ENCODE measurements at regions not wholly inside any gene's neighbourhood (a gene's known extent, or its start where the extent isn't known, plus 50 kb on each side); places are given as distances from the start of the nearest gene placed in this dataset.

DNA sequence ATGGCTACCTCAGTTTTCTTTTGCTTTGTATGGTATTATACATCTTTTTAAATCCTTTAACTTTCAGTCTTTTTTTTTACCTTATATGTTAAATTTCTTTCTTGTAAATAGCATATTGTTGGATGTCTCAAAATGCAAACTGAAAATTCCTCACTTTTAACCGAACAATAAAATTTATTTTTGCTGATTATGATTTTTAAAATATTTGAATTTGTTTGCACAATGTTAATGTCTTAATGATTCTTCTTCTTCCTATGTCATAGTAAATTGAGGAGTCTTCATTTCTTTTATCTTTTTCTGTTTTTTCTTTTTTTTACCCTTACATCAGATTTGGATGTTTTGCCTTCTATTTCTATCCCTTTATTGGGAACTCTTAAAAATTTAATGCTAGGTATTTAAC lies 574.2 kb upstream of the CDH4 start:
- TF ChIP-seq, protein P1, sequence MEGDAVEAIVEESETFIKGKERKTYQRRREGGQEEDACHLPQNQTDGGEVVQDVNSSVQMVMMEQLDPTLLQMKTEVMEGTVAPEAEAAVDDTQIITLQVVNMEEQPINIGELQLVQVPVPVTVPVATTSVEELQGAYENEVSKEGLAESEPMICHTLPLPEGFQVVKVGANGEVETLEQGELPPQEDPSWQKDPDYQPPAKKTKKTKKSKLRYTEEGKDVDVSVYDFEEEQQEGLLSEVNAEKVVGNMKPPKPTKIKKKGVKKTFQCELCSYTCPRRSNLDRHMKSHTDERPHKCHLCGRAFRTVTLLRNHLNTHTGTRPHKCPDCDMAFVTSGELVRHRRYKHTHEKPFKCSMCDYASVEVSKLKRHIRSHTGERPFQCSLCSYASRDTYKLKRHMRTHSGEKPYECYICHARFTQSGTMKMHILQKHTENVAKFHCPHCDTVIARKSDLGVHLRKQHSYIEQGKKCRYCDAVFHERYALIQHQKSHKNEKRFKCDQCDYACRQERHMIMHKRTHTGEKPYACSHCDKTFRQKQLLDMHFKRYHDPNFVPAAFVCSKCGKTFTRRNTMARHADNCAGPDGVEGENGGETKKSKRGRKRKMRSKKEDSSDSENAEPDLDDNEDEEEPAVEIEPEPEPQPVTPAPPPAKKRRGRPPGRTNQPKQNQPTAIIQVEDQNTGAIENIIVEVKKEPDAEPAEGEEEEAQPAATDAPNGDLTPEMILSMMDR (IDR thresholded peaks at IDR 0.05) = no peak
- H3K27me3 Mint-ChIP-seq (ENCODE audit: low read depth) = no peaks in the 10 kb centered on the region
- no peaks in the 10 kb centered on the region for H3K36me3 Mint-ChIP-seq (ENCODE audit: low read depth)
- no peaks in the 10 kb centered on the region for H3K4me1 Mint-ChIP-seq (ENCODE audit: low read depth)
- no peak overlapping the region for H3K27ac Mint-ChIP-seq (ENCODE audit: unreplicated experiment)
- no peak overlapping the region for H3K4me3 Mint-ChIP-seq (ENCODE audit: unreplicated experiment)
- DNase-seq (ENCODE audit: low spot score) = no peak
- H3K9me3 Mint-ChIP-seq (ENCODE audit: low read depth) = peaks cover 5% of the 10 kb centered on the region

- Mint-ChIP-seq H3K9me3 (ENCODE audit: low read depth) (peaks cover 5% of the 10 kb centered on the region), H3K4me1 (ENCODE audit: low read depth) (no peaks in the 10 kb centered on the region), H3K27ac (ENCODE audit: unreplicated experiment) (no peak overlapping the region), H3K27me3 (ENCODE audit: low read depth) (no peaks in the 10 kb centered on the region), H3K4me3 (ENCODE audit: unreplicated experiment) (no peak overlapping the region), H3K36me3 (ENCODE audit: low read depth) (no peaks in the 10 kb centered on the region)
- TF ChIP-seq, protein P1 (IDR thresholded peaks at IDR 0.05) = no peak
- no peak for DNase-seq (ENCODE audit: low spot score)
Measured at GRCh38 chr20:60680554-60680953, 571.5 kb upstream of the CDH4 start.

GRCh38 chr20:60687213-60687612 lies 564.8 kb upstream of the CDH4 start:
- TF ChIP-seq, protein P1 (IDR thresholded peaks at IDR 0.05) = no peak
- Mint-ChIP-seq H3K27ac (ENCODE audit: unreplicated experiment) (no peak overlapping the region), H3K4me1 (ENCODE audit: low read depth) (no peaks in the 10 kb centered on the region), H3K4me3 (ENCODE audit: unreplicated experiment) (no peak overlapping the region), H3K36me3 (ENCODE audit: low read depth) (no peaks in the 10 kb centered on the region), H3K9me3 (ENCODE audit: low read depth) (no peaks in the 10 kb centered on the region), H3K27me3 (ENCODE audit: low read depth) (no peaks in the 10 kb centered on the region)
- DNase-seq (ENCODE audit: low spot score) = no peak

DNA sequence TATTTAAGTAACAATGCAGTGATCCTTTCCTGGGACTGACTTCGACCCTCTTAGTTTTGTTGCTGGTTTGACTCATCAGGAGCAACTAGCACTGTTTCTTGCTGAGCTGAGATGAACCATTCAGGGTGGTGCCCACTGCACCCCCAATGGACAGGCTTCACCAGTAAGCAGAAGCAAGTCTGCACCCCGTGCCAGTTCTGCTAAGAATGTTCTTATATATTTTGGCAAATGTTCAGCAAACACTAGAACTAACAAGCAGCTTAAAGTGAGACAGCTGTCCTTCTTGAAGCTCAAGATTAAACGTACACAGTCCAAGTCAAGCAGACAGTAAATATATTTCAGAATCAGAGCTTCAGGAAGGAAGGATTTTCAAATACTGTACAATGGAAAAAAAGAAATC lies 561.3 kb upstream of the CDH4 start:
- Mint-ChIP-seq H3K36me3 (ENCODE audit: low read depth) (no peaks in the 10 kb centered on the region), H3K9me3 (ENCODE audit: low read depth) (no peaks in the 10 kb centered on the region), H3K27me3 (ENCODE audit: low read depth) (peaks cover 3% of the 10 kb centered on the region), H3K27ac (ENCODE audit: unreplicated experiment) (no peak overlapping the region), H3K4me3 (ENCODE audit: unreplicated experiment) (no peak overlapping the region), H3K4me1 (ENCODE audit: low read depth) (no peaks in the 10 kb centered on the region)
- TF ChIP-seq, protein P1 (IDR thresholded peaks at IDR 0.05) = no peak
- no peak for DNase-seq (ENCODE audit: low spot score)

GRCh38 chr20:60691966-60692615 lies 560.0 kb upstream of the CDH4 start:
- TF ChIP-seq, protein P1 (IDR thresholded peaks at IDR 0.05) = no peak
- no peaks in the 10 kb centered on the region for H3K9me3 Mint-ChIP-seq (ENCODE audit: low read depth)
- H3K4me3 Mint-ChIP-seq (ENCODE audit: unreplicated experiment) = no peak overlapping the region
- H3K27ac Mint-ChIP-seq (ENCODE audit: unreplicated experiment) = no peak overlapping the region
- DNase-seq (ENCODE audit: low spot score) = no peak
- H3K27me3 Mint-ChIP-seq (ENCODE audit: low read depth) = peaks cover 3% of the 10 kb centered on the region
- no peaks in the 10 kb centered on the region for H3K36me3 Mint-ChIP-seq (ENCODE audit: low read depth)
- no peaks in the 10 kb centered on the region for H3K4me1 Mint-ChIP-seq (ENCODE audit: low read depth)
